ENCODE measurements at regions not wholly inside any gene's neighbourhood (a gene's known extent, or its start where the extent isn't known, plus 50 kb on each side); places are given as distances from the start of the nearest gene placed in this dataset.

DNA sequence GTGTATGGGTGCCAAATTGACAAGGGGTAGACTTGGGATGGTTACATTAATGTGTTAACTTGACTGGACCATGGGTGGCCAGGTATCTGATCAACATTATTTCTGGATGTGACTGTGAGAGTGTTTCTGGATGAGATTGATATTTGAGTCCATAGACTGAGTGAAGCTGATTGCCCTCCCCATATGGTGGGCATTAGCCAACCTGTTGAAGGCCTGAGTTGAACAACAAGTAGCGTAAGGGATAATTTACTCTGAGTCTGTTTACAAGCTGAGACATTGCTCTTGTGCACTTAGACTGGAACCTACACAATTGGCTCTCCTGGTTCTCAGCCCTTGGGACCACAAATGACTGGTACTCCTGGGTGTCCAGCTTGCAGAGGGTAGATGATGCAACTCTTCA is 240.1 kb downstream of the ASXL3 start:
- TF ChIP-seq, protein P1, sequence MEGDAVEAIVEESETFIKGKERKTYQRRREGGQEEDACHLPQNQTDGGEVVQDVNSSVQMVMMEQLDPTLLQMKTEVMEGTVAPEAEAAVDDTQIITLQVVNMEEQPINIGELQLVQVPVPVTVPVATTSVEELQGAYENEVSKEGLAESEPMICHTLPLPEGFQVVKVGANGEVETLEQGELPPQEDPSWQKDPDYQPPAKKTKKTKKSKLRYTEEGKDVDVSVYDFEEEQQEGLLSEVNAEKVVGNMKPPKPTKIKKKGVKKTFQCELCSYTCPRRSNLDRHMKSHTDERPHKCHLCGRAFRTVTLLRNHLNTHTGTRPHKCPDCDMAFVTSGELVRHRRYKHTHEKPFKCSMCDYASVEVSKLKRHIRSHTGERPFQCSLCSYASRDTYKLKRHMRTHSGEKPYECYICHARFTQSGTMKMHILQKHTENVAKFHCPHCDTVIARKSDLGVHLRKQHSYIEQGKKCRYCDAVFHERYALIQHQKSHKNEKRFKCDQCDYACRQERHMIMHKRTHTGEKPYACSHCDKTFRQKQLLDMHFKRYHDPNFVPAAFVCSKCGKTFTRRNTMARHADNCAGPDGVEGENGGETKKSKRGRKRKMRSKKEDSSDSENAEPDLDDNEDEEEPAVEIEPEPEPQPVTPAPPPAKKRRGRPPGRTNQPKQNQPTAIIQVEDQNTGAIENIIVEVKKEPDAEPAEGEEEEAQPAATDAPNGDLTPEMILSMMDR (IDR thresholded peaks at IDR 0.05; ENCODE audit: borderline replicate concordance, insufficient read depth, low read depth, low read length) = no peak
- H3K4me3 ChIP-seq (ENCODE audit: low read depth, low read length) = no peak overlapping the region

DNA sequence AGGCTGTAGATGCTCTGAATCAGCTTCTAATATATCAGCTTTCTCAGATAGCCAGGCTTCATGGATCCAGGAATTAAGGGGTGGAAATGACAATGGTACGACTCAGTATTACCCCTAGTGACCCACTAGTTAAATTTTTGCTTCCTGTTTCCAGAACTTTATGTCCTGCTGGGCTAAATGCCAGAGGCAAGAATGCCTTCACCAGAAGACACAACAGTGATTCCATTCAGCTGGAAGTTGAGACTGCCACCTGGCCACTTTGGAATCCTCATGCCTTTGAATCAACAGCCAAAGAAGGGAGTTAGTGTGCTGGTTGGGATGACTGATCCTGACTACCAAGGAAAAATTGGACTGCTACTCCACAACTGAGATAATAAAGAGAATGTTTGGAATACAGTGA is 239.1 kb downstream of the ASXL3 start:
- no peak overlapping the region for H3K4me3 ChIP-seq (ENCODE audit: low read depth, low read length)
- TF ChIP-seq, protein P1 (IDR thresholded peaks at IDR 0.05; ENCODE audit: borderline replicate concordance, insufficient read depth, low read depth, low read length) = no peak

DNA sequence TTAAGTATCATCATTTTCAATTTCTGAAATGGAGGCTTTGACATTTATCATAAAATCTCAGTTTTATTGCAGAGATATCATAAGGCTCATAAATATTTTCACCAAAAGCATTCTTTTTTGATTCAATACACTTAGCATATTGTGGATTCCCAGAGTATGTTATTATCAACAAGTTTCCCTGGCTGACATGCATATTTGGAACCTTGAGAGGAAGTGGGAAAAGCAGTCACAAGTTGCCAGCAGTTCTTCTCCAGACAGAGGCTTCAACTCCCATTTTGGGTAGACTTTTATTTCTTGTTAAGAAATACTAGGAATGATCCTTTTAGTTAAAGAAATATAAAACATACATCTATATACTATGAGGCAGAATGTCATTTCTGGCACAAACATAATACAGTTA is 236.5 kb downstream of the ASXL3 start:
- no peak overlapping the region for H3K4me3 ChIP-seq (ENCODE audit: low read depth, low read length)
- TF ChIP-seq, protein P1 (IDR thresholded peaks at IDR 0.05; ENCODE audit: borderline replicate concordance, insufficient read depth, low read depth, low read length) = no peak

GRCh38 chr18:33812186-33812585 is 234.2 kb downstream of the ASXL3 start:
- TF ChIP-seq, protein P1 (IDR thresholded peaks at IDR 0.05; ENCODE audit: borderline replicate concordance, insufficient read depth, low read depth, low read length) = no peak
- no peak overlapping the region for H3K4me3 ChIP-seq (ENCODE audit: low read depth, low read length)

- H3K4me3 ChIP-seq (ENCODE audit: low read depth, low read length) = no peak overlapping the region
- TF ChIP-seq, protein P1 (IDR thresholded peaks at IDR 0.05; ENCODE audit: borderline replicate concordance, insufficient read depth, low read depth, low read length) = no peak
Observed at GRCh38 chr18:33805592-33805991, 227.6 kb downstream of the ASXL3 start.

DNA sequence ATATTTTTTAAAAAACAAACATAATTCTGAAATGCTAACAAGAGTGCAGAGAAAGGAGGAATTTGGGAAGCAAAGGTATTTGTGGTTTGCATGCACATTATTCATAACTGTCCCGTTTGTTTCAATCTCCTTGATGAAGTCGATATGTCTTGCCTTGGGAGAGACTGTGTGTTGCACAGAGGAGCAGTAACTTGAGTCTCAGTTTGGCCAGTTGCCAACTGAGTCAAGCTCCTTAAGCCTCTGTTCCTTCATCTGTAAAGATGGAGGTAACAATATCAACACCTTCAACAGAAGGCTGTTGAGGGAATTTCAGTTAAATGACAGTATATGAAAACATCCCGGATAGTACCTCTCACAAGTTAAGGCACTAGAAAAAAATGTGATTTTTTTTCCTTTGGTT is 226.2 kb downstream of the ASXL3 start:
- H3K4me3 ChIP-seq (ENCODE audit: low read depth, low read length) = no peak overlapping the region
- TF ChIP-seq, protein P1 (IDR thresholded peaks at IDR 0.05; ENCODE audit: borderline replicate concordance, insufficient read depth, low read depth, low read length) = no peak

DNA sequence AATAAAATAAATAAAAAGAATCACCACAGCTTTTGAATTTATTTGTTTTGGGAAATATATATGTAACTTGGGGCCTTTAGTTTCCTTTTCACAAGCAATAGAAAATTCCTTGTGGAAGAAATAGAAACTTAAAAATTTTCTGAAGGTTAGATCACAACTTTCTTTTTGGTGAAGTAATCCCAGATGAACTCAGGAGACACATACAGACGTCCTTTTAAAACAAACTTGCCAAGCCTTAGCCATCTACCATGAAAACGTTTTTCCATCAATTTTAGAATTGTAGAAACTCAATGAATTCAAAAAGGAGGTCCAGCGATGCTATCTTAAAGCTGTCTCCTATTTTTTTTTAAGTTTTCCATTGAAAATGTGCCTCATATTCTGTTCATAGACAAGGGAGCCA is 225.6 kb downstream of the ASXL3 start:
- TF ChIP-seq, protein P1 (IDR thresholded peaks at IDR 0.05; ENCODE audit: borderline replicate concordance, insufficient read depth, low read depth, low read length) = no peak
- no peak overlapping the region for H3K4me3 ChIP-seq (ENCODE audit: low read depth, low read length)

Measured in GM12875 (cell line).